Left colon (tissue), 2 donors: ENCODE measurements at regions not wholly inside any gene's neighbourhood (a gene's known extent, or its start where the extent isn't known, plus 50 kb on each side); places are given as distances from the start of the nearest gene placed in this dataset.
"Not testable (repeated sequence)": the region's sequence is repeated elsewhere in the genome, so short reads cannot be mapped to it uniquely, and the experiment has no call there.

Experiments
- ATAC-seq: fragments of 200-7000 bp; cut with Tn5 transposase; one replicate; pipeline ENCODE4 v1.9.1; 2020; ENCODE audit warnings: mild to moderate bottlenecking, moderate library complexity
- DNase-seq, 2 donors: peaks; one replicate each; pipeline ENCODE4 v3.0.0-alpha.2; 2020
- intact Hi-C, 2 donors: fragments of 100-400 bp; cut with DNase I in 1 of 2; cut with micrococcal nuclease in 1 of 2; formaldehyde crosslinking; loops; one replicate each; pipeline versions ENCODE4 v1.11.2 to v1.14.0; 2022; cut with DNase I, micrococcal nuclease
- donor health status: DM: no; HTN: no; CAD: no.
- donor health status: DM: yes; HTN: yes; CAD: no.

GRCh38 chr14:96676166-96676565 lies 121.0 kb upstream of the VRK1 start:
- DNase-seq (no peak), ATAC-seq (no peak)
- intact Hi-C loops: no loop called here

DNA sequence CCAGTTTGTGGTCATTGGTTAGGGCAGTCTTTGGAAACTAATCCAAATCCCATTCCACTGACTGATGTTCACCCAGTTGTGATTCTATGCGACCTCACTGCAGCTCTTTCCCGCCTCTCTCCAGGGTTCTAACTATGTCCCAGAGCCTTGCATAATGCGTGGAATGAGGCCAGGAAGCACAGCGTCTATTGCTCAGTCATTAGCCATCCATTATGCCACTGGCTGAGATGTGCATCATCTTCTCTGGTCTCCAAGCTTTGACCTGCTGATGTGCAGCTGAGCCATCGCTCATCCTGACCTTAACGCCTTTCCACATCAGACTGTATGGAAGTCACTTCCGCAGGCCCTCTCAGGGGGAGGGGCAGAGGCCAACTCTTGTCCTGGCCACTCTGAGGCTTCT lies 115.4 kb upstream of the VRK1 start:
- ATAC-seq (no peak), DNase-seq (no peak)
- intact Hi-C loops: no loop called here

GRCh38 chr14:96682401-96682800 lies 114.8 kb upstream of the VRK1 start:
- ATAC-seq (no peak), DNase-seq (no peak)
- intact Hi-C loops: no loop called here

DNA sequence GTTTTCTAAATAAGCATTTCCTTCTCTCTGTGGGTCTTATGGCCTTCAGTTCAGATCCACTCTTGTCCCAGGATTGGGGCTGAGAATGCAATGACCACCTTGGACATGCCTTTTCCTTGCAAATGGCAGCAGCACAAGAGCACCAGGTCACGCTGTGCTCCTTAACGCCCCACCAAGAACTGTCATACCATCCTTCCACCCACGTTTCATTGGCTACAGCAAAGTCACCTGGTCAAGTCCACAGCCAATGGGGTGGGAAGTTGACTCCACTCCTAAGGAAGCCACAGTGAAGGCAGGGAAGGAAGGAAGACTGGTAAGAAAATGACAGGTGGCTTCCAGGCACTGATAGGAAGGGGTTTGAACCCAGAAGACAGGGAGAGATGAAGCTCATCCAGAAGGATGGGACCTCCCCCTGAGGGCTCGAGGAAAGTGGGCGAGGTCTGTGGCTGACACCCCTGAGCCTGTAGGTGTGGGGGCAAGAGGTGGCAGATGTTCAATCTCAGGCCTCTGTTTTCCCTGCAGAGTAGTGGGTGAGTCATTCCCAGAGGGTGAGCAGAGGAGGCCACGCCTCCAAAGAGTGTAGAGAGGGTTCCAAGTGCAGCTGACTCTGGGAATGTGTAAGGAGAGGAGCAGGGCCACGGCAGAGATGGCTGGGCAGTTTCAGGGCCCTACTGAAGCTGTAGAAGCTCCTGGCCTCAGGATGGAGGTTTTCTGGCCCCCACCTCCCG lies 113.5 kb upstream of the VRK1 start:
- intact Hi-C loops: no loop called here
- ATAC-seq (no peak), DNase-seq (no peak)

DNA sequence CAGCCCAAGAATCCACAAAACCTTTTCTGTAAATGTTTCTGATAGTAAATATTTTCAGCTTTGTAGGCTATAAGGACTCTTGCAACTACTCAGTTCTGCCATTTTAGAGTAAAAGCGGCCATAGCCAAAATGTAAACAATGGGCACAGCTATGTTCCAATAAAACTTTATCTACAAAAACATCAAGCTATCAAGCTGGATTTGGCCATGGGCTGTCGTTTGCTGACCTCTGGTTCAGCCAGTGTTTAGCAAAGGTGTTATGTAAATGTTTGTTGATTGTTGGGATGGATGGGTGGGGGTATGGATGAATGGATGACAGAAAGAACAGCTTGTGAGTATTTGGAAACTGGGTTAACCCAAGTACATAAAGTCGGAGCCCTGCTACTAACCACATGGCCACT lies 111.1 kb upstream of the VRK1 start:
- ATAC-seq (no peak), DNase-seq (no peak)
- intact Hi-C loops: no loop called here

DNA sequence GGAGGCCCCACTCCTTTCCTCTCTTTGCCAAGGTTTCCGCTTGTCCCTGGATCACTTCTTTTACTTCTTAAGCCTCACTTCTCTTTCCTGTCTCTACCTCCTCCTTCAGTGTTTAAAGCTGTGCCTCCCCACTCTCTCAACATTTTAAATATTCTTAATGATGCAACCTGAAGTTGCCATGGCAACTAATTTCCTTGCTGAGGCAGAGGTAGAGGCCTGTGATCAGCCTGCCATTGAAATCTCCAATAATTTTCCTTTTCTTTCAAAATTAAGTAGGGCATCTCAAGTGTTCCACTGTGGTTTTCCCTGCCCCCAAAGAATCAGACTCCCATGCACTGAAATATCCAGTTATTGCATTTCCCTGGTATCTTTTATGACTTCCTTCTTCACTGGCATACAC lies 108.6 kb upstream of the VRK1 start:
- ATAC-seq: no peak
- no peak for DNase-seq
- intact Hi-C loops: no loop called here

- ATAC-seq: no peak
- no peak for DNase-seq
- intact Hi-C loops: no loop called here
These were observed 106.3 kb upstream of the VRK1 start for GRCh38 chr14:96690713-96691383.

GRCh38 chr14:96693252-96693820 lies 103.8 kb upstream of the VRK1 start:
- DNase-seq (no peak), ATAC-seq (no peak)
- intact Hi-C loops: no loop called here

DNA sequence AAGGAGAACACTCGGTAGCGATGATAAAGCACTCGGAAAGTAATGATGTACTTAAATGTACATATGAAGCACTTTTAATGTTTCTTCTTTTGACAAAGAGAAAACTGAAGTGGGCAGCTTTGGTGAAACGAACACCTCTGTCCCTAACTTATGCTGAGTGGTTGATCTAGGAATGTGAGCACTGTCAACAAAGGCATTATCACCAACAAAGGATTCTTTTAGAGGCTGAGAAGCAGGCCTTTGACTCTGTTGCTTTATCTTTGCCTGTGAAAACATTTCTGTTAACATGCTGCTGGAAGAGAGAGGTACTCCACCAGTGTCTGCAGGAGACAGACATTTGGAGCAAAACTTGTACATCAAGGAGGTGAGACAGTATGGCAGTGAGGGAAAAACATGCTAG lies 103.2 kb upstream of the VRK1 start:
- DNase-seq (no peak), ATAC-seq (no peak)
- intact Hi-C loops: no loop called here

- ATAC-seq (no peak), DNase-seq (no peak)
- intact Hi-C loops: no loop called here
These were observed 98.1 kb upstream of the VRK1 start for GRCh38 chr14:96698960-96699539.

- intact Hi-C loops: no loop called here
- ATAC-seq (no peak), DNase-seq (no peak)
These were observed 97.5 kb upstream of the VRK1 start for GRCh38 chr14:96699666-96700065.

- ATAC-seq: no peak
- intact Hi-C loops: no loop called here
- DNase-seq: no peak
These were observed 94.4 kb upstream of the VRK1 start for GRCh38 chr14:96702831-96703230.

DNA sequence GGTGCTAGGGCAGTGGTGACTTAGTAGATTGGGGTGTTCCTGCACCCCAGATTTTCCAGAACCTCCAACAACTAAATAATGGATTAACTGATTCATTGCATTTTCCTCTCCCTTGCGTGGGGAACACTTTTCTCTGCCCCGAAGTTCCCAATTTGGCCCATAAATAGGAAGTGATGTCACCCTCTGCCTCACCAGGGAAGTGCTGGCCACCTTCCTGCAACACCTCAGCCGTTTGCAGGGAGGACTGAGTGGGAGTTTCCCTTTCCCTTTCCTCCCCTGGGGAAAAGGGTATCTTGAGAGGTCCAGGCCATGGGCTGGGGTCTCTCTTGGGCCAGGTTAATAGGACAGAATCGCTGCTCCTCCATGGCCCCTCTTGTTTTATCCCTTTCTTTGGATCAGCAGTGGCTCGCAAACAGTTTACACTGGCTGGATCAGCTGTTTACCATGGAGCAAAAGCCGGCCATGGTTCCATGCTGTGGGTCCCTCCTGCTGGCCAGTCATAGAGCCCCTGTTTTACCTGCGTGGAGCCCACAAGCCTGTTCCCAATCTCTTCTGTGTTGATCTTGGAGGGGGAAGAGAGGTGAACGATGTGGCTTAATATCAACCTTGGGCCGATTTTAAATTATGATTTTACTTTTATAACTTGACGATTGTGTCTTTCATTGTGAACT lies 91.6 kb upstream of the VRK1 start:
- intact Hi-C loops: no loop called here
- ATAC-seq (no peak), DNase-seq (no peak)

GRCh38 chr14:96706893-96707292 lies 90.3 kb upstream of the VRK1 start:
- intact Hi-C loops: no loop called here
- DNase-seq (no peak), ATAC-seq (no peak)

DNA sequence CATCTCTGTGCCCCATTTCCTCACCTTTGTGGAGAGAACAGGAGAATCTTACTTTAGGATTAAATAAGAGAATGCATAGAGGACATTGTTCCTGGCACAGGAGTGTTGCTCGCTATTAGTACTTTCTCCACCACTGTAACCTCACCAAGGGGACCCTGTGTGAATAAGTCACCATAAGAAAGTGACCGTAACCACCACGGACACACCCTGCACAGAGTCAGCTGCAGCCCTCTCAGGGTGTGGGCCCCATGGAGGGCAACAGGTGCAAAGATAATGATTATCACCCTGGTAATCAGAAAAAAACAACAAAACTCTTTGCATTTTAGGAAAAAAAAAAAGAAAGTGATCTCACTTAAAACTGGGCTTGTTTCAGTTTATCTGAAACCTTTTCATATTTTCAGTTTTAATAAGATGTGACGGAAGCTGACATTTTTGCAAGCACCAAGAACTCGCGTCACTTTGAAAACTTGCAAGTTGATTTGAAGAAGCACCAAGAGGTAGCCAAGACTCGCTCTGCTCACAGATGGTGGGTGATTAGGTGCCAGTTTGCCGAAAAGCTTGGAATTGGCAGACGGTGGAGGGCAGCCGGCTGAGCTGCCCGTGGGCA lies 87.0 kb upstream of the VRK1 start:
- no peak for DNase-seq
- no peak for ATAC-seq
- intact Hi-C loops: no loop called here

DNA sequence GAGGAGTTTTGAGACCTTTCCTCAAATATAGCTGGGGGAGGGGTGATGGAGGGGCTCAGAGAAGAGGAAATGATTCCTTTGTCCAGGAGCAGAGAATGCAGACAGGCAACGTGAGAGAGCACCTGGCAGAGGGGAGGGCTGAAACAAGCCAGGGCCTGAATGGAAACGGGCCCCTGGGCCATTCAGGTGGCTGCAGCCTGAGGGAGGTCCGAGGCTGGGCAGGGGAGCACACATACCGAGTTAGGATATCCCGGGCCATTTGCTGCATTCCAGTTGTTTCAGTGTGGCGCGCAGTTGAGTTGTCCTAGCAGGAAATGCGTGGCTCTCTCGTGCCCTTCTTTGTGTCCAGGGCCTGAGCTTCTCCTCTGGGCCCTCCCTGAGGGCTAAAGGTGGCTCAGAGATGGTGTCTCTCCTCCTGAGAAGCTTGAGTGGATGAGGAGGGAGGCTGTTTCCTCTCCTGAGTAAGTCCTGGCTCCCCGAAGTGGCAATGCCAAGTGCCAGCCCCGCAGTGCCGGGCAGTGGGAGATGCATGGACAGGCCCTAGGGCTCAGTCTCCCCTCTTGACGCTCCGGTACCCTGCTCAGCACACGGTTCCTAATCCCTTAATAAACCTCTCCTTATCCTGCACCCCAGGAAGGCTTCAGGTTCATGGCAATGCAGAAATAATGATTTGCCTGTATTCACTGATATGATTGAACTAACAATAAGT lies 85.5 kb upstream of the VRK1 start:
- DNase-seq (no peak), ATAC-seq (no peak)
- intact Hi-C loops: no loop called here

DNA sequence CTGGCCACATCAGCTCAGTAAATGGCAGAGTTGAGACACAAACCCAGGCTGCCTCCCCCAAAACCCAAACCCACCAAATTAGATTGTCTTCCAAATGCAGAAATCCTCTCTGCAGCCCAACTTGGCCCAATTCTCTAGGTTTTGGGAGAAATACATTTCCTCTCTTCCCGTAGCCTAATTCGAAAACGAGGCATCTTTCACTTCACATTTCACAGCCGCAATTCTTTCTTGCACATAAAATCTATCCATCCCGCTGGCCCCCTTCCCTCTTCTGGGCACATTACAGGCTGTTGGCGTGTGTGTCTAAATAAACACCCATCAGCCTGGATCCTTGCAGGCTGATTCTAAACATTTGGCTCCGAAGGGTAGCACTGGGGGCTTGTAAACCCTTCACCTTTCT lies 83.8 kb upstream of the VRK1 start:
- DNase-seq: no peak
- intact Hi-C loops: no loop called here
- ATAC-seq: no peak

- intact Hi-C loops, DNase-seq, ATAC-seq: not testable (repeated sequence)
These were observed 82.6 kb upstream of the VRK1 start for GRCh38 chr14:96714537-96714936.

DNA sequence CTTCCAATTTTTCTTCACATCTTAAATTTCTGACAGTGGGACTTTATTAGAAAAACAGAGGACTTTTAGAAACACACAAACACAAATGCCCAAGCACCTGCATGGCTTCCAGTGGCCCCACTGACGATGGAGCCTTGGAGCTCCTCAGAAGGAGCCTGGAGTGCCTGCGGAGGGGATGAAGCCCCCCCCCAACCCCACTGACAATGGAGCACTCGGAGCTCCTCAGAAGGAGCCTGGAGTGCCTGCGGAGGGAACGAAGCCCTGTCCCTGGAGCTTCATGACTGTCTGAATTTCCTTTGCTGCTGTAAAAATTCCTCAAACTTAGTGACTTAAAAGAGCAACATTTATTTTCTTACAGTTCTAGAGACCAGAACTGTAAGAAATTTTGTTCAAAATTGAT lies 80.1 kb upstream of the VRK1 start:
- ATAC-seq: no peak
- DNase-seq: no peak
- intact Hi-C loops: no loop called here
